NCI-H82 (cell line): ENCODE measurements at regions not wholly inside any gene's neighbourhood (a gene's known extent, or its start where the extent isn't known, plus 50 kb on each side); places are given as distances from the start of the nearest gene placed in this dataset.
"Not testable (repeated sequence)": the region's sequence is repeated elsewhere in the genome, so short reads cannot be mapped to it uniquely, and the experiment has no call there.

ENCODE experiments used
- DNase-seq: peaks from one replicate; lab custom pipeline; 2025; lab: John Stamatoyannopoulos, UW

GRCh38 chr12:68425998-68426397 lies 93.8 kb upstream of the MDM1 start:
- DNase-seq = no peak

DNA sequence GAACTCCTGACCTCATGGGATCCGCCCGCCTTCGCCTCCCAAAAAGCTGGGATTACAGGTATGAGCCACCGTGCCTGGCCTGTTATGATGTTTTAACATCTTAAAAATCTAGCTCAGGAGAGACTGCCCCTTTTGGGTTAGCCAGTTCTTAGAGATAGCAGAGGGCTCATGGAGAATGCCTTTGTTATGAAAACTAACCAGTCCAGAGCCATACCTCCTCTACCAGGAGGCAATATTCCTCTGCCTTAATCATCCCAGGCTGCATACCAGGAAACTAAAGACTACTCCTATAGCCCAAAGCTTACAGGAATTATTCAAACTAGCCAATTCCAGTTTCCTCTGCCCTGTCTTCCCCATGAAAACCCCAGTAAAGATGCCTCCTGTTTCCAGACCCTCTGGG lies 96.0 kb upstream of the MDM1 start:
- no peak for DNase-seq

DNA sequence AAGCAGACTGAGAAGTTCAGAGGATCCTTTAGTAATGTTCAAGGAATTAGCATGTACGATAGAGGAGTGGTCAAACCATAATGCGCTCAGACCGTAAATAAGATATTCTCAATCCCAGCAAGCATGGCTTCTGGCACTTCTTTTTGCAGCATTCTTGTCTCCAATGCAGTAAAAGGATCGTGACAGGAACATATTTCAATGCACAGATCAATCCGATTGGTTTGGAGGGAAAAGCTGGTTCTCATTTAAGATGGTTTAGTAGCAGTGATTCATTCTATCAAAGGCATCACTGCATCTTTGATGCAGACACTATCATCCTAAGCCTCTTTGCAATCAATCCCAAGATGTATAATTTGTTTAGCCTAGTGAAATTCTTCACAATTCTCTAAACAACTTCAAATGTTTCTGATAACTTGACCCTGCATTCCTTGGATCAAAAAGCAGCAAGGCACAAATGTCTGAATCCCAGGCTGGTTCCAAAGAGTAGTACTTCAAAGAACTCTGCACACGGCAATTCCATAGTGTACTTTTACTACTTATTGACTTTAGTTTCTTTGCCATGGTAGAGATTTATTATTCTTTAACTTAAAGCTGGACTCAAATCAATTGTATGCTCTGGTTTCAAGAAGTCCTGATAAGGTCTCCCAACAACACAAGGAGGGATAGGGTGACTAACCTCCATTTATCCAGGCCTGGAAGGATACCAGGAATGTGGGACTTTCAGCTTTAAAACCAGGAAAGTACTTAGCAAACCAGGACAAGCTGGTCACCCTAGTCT lies 96.8 kb upstream of the MDM1 start:
- no peak for DNase-seq

DNA sequence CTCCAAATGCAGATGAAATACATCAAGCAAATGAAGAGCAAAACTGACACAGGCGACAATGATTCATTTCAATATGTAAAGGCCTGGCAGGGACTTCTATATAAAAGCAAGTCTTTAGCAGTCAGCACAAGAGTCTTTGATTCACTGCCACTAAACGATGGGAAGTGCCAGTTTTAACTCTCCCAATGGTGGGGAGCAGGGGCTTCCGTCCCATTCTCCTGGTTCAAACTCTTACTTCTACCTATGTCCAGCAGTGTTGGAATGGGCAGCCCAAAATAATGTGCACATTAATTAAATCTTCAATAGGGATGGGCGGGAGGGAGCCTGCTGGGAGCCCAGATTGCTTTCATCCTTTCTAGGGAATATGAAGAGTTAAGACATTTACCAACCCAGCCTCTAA lies 97.5 kb upstream of the MDM1 start:
- no peak for DNase-seq

DNA sequence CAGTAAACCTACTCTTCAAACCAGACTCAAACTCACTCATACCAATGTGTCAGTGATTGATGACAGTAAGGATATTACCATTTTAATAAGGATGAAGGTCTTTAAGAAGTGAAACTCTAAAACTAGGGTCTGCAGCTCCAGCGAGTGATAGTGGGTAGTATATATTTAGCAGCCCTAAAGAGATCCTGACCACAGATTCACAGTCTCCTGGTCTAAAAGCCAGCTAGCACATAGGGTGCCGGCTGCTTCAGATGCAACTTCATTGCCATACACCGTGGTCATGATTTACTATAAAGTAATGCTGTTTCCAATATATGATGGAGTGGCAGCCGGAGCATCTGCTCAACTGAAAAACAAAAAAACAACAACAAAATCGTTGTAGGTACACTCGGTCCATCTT lies 99.6 kb upstream of the MDM1 start:
- no peak for DNase-seq

DNA sequence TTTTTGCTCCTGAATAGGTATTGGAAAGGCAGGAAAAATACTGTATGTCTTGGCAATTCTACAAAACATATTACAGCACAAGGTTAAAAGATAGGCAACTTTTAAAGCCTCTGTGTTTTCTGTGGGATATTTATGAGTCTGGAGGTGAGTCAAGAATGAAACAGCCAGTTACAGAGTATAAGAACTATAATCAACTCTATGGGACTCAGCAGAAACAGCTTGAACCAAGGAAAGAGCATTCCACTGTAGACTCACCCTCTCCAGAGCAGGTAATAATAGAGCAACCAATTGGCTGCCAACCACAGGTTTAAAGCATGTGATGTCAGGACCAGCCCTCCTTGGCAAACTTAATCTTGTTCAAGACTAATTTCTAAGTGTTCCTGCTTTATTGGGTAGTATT lies 100.5 kb upstream of the MDM1 start:
- DNase-seq = no peak

- no peak for DNase-seq
Observed at GRCh38 chr12:68434391-68435298, 102.5 kb upstream of the MDM1 start.

- DNase-seq = no peak
Observed at GRCh38 chr12:68435299-68435637, 103.1 kb upstream of the MDM1 start.

DNA sequence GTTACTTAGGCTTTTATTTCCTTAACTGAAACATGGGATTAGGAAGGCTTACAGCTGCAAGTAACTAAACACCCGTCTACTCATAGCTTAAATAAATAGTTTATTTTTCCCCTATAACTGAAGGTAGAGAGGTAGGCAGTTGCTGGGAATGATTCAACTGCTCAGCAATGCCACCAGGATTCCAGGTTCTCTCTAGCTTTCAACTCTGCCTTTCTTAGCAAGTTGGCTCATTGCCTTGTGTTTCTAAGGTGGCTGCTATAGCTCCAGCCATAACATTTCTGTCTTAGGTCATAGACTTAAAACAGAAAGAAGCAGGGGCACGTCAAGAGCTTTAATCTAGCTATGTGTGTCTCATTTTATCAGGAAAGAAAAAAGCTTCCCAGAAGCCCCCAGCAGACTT lies 103.7 kb upstream of the MDM1 start:
- DNase-seq = no peak

DNA sequence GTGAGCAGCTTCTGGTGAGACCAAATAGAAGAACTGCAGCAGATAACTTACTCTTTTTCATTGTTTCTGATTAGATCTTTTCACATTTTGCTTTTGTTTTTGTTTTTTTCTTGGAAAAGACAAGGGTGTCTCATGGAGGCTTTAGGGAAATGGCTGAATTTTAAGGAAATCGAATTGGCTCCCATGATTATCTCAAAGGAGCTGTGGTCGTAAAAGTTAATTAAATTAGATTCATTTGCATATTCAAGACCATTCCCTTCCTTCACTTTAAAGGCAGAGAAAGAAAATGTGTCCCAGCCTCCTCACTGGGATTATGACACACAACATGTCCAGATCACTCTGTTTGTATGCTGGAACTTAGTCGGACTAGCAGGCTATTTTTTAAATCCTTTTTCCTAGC lies 106.4 kb upstream of the MDM1 start:
- DNase-seq = no peak

- DNase-seq = no peak
Observed at GRCh38 chr12:68439368-68440045, 107.3 kb upstream of the MDM1 start.

GRCh38 chr12:68440068-68440581 lies 108.0 kb upstream of the MDM1 start:
- no peak for DNase-seq

DNA sequence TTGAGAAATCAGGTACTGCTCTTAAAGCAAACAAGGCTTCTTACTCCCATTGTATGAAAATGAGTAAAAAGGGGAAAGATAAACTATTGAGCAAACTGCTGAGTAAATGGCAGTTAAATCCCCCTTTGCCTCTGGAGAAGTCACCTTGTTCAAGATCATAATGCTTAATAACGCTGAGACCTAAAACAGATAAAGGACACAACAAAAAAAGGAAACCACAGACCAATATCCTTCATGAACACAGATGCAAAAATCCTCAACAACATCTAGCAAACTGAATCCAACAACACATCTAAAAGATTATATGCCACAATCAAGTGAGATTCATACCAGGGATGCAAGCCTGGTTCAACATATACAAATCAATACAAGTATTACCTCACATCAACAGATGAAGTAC lies 109.0 kb upstream of the MDM1 start:
- no peak for DNase-seq

- not testable (repeated sequence) for DNase-seq
Observed at GRCh38 chr12:68442353-68442972, 110.3 kb upstream of the MDM1 start.

DNA sequence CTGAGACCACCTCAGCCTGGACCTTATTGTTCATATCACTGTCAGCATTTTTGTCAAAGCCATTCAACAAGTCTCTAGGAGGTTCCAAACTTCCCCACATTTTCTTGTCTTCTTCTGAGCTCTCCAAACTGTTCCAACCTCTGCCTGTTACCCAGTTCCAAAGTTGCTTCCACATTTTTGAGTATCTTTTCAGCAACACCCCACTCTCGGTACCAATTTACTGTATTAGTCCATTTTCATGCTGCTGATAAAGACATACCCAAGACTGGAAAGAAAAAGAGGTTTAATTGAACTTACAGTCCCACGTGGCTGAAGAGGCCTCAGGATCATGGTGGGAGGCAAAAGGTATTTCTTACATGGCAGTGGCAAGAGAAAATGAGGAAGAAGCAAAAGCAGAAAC lies 111.5 kb upstream of the MDM1 start:
- DNase-seq = not testable (repeated sequence)

DNA sequence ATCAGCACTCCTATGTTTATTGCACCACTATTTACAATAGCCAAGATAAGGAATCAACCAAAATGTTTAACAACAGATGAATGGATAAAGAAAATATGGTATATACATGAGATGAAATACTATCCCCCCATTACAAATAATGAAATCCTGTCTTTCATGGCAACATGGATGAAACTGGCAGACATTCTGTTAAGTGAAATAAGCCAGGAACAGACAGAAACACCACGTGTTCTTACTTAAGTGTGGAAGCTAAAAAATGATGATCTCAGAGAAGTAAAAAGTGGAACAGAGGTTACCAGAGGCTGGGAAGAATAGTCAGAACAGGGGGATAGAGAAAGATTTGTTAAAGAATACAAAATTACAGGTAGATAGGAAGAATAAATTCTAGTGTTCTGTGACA lies 113.7 kb upstream of the MDM1 start:
- DNase-seq = no peak

DNA sequence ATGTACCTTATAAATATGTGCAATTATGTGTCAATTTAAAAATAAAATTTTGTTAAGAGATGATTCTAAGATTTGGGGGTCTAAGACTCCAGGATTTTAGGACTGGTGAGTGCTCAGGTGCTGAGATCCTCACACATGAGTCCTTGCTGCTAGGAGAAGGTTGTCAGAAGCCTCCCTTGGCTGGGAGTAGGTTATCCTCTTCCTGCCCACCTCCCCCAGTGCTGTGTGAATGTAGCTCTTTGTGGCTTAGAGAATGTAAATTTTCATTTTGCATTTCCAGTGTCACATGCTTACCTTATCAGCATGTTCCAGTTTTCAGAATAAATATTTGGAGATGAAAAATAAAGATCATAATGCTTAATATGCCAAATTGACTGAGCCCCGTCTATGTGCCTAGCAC lies 114.2 kb upstream of the MDM1 start:
- DNase-seq = no peak

DNA sequence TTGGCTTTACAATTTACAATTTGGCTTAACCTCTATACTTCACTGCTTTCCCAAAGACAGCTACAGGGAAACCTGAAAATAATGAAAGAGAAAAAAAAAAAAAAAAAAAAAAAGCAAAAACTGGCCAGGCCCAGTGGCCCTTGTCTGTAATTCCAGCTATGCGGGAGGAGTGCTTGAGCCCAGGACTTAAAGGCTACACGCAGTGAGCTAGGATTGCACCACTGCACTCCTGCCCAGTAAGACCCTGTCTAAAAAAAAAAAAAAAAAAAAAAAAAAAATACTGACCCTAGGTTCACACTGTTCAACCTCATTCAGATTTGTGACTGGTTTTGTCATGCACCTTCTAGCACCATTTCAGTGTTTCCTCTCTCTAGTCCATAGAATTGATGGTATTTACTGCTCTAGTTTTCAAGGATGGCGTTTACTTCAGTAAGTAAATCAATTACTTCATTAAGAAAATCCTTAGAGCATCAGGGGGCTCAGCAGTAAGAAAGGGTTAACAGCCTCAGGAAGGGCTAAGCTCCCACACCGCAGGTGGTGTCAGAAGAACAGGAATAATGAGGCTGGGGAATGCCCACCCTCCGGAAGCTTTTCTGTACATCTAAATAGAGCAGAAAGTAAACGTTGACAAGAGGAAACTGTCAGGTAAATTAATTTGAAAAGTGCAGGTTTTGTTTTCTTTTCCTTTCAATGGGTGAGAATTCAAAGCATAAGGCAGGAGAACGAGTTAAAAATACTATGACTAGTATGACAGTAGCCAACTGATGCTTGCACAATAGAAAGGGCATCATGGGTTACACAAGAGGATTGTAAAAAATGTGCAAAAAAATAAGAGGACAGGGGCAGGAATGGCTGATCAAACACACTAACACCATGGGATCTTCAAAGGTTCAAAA lies 115.0 kb upstream of the MDM1 start:
- peak; percentile 55 for DNase-seq

DNA sequence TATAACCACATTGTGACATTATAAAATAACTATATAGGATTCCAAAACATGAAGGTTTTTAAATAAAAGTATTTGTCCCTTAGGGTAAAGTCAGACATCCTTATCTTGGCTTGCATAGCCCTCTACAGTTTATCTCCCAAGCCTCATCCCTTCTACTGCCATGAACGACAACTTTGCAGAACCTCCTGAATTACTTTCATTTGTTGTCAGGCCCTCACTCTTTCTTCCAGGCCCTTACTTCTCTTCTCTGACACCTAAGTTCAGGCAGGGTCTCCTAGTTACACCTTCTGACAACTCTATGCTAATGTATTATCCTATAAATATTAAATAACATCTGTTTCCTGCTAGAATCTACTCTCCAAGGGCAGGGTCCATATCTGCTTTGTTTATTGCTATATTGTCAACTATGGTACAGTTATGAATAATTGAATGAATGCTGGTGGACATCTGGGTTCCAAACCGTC lies 115.7 kb upstream of the MDM1 start:
- DNase-seq = no peak

- DNase-seq = no peak
Observed at GRCh38 chr12:68449196-68449595, 117.0 kb upstream of the MDM1 start.

DNA sequence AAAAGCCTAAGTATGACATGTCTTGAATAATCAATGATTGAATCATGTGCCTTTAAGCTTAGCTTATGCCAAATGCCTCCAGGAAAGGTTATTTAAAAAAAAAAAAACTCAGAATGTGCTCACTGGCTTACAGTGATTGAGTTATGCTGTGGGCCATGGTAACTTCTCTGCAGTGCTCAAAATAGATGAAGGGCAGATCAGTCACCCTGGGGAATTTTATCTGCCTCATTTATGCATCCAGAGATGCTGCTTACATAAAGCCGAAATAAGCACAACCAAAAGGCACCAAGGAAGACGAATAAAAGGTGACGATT lies 118.7 kb upstream of the MDM1 start:
- DNase-seq = no peak
